CD4-positive, alpha-beta T cell treated with Interferon gamma for 1 hour (primary cell): ENCODE measurements at regions not wholly inside any gene's neighbourhood (a gene's known extent, or its start where the extent isn't known, plus 50 kb on each side); places are given as distances from the start of the nearest gene placed in this dataset.
A peak's percentile ranks its signal among the peaks of the same experiment; 100 is the strongest.

Experiments used
- DNase-seq: peaks from one replicate; pipeline ENCODE4 v3.0.0-alpha.2; 2020

DNA sequence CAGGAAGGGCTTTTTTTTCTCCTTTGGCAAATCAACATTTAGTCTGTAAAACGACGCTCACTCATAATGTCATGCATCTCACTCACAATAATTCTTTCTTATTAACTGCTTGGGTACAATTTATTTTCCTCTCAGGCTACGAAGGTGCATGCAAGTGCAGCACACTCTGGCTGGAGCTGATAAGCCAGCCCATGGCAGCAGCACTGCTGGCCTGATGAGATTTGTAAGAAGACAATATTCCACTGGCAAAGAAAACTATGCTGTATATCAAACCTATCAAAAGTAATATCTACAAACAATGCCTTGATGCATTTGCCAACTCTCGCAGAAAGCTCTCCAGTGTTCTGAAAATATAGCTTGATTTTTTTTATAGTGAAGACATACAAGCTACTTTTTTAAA lies 170.0 kb upstream of the PHF14 start:
- DNase-seq: no peak

DNA sequence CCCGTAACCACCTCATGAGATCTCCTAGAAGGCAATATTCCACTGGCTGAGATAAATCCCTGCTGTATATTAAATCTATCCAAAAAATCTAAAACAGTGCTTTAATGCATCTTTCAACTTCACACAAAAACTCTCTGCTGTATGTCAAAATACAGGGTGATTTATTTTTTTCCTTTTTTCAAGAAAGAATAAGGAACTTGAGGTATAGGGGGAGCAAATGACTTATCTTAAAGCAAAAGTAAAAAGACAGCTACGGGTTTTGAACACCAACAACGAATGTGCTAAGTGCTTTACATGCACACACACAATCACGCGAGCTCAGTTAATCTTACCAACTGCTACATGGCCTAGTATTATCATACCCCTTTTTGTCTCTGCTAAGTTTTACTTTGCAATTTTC lies 168.9 kb upstream of the PHF14 start:
- no peak for DNase-seq

DNA sequence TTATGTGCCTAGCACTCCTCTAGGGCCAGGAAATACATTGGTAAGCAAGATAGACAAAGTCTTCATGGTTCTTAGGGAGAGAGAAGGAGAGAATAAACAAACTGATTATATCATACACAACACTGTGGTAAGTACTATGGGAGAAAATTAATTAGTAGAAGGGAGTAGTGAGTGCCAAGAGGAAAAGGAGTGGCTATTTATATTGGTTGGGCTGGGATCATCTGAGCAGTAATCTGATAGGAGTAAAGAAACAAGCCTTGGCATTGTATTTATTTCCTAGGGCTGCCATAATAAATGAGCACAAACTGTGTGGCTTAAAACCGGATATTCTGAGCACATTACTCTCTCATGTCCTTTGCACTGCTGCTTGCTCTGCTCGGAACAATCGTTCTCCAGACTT lies 158.1 kb upstream of the PHF14 start:
- no peak for DNase-seq

- DNase-seq: no peak
Observed at GRCh38 chr7:10821156-10821555, 152.5 kb upstream of the PHF14 start.

- no peak for DNase-seq
Observed at GRCh38 chr7:10824154-10824553, 149.5 kb upstream of the PHF14 start.

DNA sequence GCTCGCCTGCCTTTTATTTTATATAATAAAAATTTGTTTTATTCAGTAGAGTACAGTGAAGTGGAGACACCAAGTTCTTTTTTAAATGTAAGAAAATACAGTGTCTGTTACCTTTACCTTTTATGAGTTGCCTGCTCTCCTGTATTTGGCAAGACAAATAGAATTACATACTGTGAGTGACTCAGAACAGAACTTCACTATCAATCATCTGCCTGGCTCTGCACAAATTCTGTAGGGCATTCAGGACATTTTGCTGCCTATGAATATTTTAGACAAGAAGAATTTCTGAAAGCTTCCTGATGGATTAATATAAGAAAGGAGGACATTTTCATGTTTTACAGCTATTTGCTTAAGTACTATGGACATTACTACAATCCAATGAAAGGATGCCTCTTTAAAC lies 135.4 kb upstream of the PHF14 start:
- DNase-seq: no peak

- DNase-seq: no peak
Observed at GRCh38 chr7:10845225-10845624, 128.4 kb upstream of the PHF14 start.

DNA sequence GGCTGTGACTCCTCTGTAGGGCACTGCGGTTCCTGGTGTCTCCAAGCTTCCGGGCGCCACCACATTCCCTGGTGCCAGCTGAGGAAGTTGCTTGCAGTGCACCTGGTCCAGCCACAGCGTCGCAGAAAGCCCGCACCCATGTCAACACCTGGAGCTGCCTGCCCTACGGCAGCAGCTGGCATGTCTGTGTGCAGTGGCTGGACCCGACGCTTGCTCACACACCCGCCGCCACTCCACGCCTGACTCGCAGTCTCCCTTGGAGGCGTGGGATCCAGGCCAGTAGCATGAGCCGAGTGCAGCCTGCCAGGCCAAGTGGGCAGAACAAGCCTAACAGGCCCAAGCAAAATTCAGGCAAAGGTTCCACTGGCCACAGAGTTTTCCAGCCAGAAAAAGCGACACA lies 118.1 kb upstream of the PHF14 start:
- no peak for DNase-seq

- DNase-seq: no peak
Observed at GRCh38 chr7:10860516-10860915, 113.2 kb upstream of the PHF14 start.

GRCh38 chr7:10863476-10863875 lies 110.2 kb upstream of the PHF14 start:
- no peak for DNase-seq

DNA sequence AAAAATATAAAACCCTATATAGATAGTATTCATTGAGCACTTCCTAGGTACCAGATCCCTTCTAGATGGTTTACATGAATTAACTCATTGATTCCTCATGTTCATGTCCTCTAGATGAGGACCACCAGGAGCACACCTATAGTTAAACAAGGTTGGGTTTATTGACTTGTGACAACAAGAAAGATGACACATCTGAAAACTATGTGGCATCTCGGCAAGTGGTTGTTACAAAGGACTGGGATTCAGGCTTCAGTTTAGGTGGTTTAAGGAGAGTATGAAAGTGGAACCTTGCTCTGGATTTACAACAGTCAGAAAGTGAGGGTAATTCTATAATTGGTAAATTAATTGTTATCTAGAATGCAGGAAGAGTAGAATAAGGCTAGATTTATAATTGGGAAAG lies 99.0 kb upstream of the PHF14 start:
- no peak for DNase-seq

- DNase-seq: no peak
Observed at GRCh38 chr7:10875080-10875479, 98.6 kb upstream of the PHF14 start.

DNA sequence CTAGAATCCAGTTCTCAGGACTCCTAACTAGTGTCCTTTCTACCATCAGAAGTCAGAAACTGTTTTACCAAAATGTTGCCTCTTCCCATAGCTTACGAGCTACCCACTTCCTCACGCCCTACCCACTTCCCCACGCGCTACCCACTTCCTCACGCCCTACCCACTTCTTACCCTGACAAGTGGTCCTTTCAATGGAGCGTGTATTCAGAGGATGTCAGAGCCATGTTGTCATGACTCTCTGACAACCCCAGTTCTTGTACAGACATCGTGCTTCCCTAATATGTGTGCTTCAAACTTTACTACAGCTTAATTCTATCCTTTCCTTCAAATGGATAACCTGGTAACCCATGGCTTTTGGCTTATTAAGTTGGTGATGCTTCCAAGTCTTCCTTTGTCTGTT lies 84.8 kb upstream of the PHF14 start:
- peak; percentile 9 for DNase-seq

DNA sequence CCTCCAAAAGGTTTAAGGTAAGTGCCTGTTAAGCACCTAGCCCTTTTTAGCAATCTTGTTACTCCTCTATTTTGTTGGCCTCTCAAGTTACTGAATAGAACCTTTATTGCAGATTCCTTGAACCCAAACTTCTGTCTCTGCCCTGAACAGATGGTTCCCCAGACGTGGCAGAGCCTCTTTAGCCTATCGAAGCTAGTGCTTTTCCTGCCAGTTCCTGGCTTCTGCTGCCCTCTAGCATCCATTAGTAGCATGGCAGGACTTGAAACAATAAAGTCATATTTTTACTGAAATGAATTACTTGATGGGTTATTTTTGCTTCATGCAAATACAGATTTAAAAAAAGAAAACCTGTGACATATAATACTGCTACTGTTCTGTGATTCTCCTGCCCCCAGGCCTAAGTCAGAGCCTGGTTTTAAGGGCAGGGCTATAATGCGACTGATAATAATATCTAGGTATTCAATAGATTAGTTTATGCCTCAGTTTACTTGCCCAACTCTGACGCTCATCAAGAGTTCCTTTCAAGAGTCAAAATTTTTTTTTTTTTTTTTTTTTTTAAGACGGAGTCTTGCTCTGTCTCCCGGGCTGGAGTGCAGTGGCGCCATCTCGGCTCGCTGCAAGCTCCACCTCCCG lies 84.3 kb upstream of the PHF14 start:
- peak; percentile 23 for DNase-seq

DNA sequence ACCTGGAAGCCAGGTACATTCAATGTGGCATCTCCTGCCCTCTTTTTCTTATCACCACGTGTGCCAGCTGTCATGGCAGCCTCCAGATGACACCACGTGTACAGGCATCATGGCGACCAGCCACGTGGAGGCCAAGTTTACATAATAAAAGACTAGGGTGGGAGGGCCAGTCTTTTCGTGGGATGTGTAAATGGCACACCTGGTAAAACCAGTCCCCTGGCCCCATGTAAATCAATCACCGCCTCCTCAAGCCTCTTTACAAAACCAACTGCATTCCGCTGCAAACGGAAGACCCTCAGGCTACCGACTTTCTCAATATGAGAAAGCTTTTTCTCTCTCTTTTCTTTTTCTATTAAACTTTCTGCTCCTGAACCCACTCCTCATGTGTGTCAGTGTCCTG lies 65.1 kb upstream of the PHF14 start:
- no peak for DNase-seq

GRCh38 chr7:10910447-10910846 lies 63.2 kb upstream of the PHF14 start:
- DNase-seq: no peak

GRCh38 chr7:10912077-10912476 lies 61.6 kb upstream of the PHF14 start:
- DNase-seq: no peak

GRCh38 chr7:10913457-10913856 lies 60.2 kb upstream of the PHF14 start:
- DNase-seq: no peak

- DNase-seq: no peak
Observed at GRCh38 chr7:10918093-10918590, 55.5 kb upstream of the PHF14 start.

- DNase-seq: no peak
Observed at GRCh38 chr7:10919923-10920322, 53.7 kb upstream of the PHF14 start.
